ENCODE measurements at regions not wholly inside any gene's neighbourhood (a gene's known extent, or its start where the extent isn't known, plus 50 kb on each side); places are given as distances from the start of the nearest gene placed in this dataset.

GRCh38 chr4:84441758-84442377 lies 57.2 kb downstream of the NKX6-1 start:
- Histone ChIP-seq H3K4me3 (no peak overlapping the region), H3K27ac (no peak overlapping the region)

GRCh38 chr4:84439996-84440395 lies 59.1 kb downstream of the NKX6-1 start:
- Histone ChIP-seq H3K27ac (no peak overlapping the region), H3K4me3 (no peak overlapping the region)

- Histone ChIP-seq H3K4me3 (no peak overlapping the region), H3K27ac (no peak overlapping the region)
Observed at GRCh38 chr4:84436812-84437211, 62.3 kb downstream of the NKX6-1 start.

GRCh38 chr4:84434344-84434743 lies 64.7 kb downstream of the NKX6-1 start:
- Histone ChIP-seq H3K4me3 (no peak overlapping the region), H3K27ac (no peak overlapping the region)

GRCh38 chr4:84433633-84434222 lies 65.4 kb downstream of the NKX6-1 start:
- Histone ChIP-seq H3K27ac (no peak overlapping the region), H3K4me3 (no peak overlapping the region)

- no peak overlapping the region for H3K27ac ChIP-seq
- H3K4me3 ChIP-seq, result no peak overlapping the region
Observed at GRCh38 chr4:84432713-84433112, 66.4 kb downstream of the NKX6-1 start.

- H3K4me3 ChIP-seq, result no peak overlapping the region
- H3K27ac ChIP-seq, result no peak overlapping the region
Observed at GRCh38 chr4:84420608-84421007, 78.5 kb downstream of the NKX6-1 start.

- Histone ChIP-seq H3K4me3 (no peak overlapping the region), H3K27ac (no peak overlapping the region)
Observed at GRCh38 chr4:84419201-84419600, 79.9 kb downstream of the NKX6-1 start.

- Histone ChIP-seq H3K27ac (no peak overlapping the region), H3K4me3 (no peak overlapping the region)
Observed at GRCh38 chr4:84417997-84418709, 80.9 kb downstream of the NKX6-1 start.

- H3K27ac ChIP-seq, result no peak overlapping the region
Observed at GRCh38 chr4:84413976-84414375, 85.1 kb downstream of the NKX6-1 start.

GRCh38 chr4:84413480-84413879 lies 85.6 kb downstream of the NKX6-1 start:
- H3K4me3 ChIP-seq, result no peak overlapping the region
- H3K27ac ChIP-seq, result no peak overlapping the region

More at GRCh38 chr4:84413976-84414375, 85.1 kb downstream of the NKX6-1 start:
- H3K4me3 ChIP-seq, result no peak overlapping the region

GRCh38 chr4:84412062-84412461 lies 87.0 kb downstream of the NKX6-1 start:
- Histone ChIP-seq H3K27ac (no peak overlapping the region), H3K4me3 (no peak overlapping the region)

GRCh38 chr4:84407554-84408407 lies 91.3 kb downstream of the NKX6-1 start:
- H3K27ac ChIP-seq, result no peak overlapping the region

GRCh38 chr4:84403656-84404055 lies 95.4 kb downstream of the NKX6-1 start:
- Histone ChIP-seq H3K4me3 (no peak overlapping the region), H3K27ac (no peak overlapping the region)

More at GRCh38 chr4:84407554-84408407, 91.3 kb downstream of the NKX6-1 start:
- no peak overlapping the region for H3K4me3 ChIP-seq

- Histone ChIP-seq H3K4me3 (no peak overlapping the region), H3K27ac (no peak overlapping the region)
Observed at GRCh38 chr4:84401701-84402306, 97.3 kb downstream of the NKX6-1 start.

- Histone ChIP-seq H3K27ac (no peak overlapping the region), H3K4me3 (no peak overlapping the region)
Observed at GRCh38 chr4:84394386-84394785, 104.7 kb downstream of the NKX6-1 start.

- Histone ChIP-seq H3K27ac (no peak overlapping the region), H3K4me3 (no peak overlapping the region)
Observed at GRCh38 chr4:84392951-84393590, 106.0 kb downstream of the NKX6-1 start.

- Histone ChIP-seq H3K4me3 (no peak overlapping the region), H3K27ac (no peak overlapping the region)
Observed at GRCh38 chr4:84389406-84389805, 109.7 kb downstream of the NKX6-1 start.

GRCh38 chr4:84385203-84385602 lies 113.9 kb downstream of the NKX6-1 start:
- Histone ChIP-seq H3K27ac (no peak overlapping the region), H3K4me3 (no peak overlapping the region)

All from skin epidermis (tissue), 12 donors.